ENCODE measurements at regions not wholly inside any gene's neighbourhood (a gene's known extent, or its start where the extent isn't known, plus 50 kb on each side); places are given as distances from the start of the nearest gene placed in this dataset.

DNA sequence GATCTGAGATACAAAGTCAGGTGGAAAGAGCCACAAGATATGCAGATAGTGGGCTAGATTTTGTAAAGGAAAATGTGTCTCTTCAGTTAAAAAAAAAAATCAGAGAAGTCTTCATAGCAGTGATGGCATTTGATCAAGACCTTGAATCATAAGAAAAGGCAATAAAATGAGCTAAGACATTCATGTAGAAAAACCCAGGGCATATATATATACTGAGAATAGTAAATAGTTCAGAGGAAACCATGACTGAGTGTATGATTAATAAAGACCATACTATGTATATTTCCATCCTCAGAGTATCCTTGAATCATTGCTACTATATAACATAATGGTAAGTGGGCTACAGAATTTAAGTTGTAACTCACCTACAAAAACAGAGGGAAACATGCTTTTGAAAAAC, 321.7 kb upstream of the NR5A2 start:
- no peaks in the 10 kb centered on the region for H3K36me3 ChIP-seq
- no peak overlapping the region for H3K27ac ChIP-seq
- no peaks in the 10 kb centered on the region for H3K4me1 ChIP-seq
- H3K9me3 ChIP-seq: peaks cover 0 to 5% (median under 1%) of the 10 kb centered on the region in 4 donors
- H3K4me3 ChIP-seq: no peak overlapping the region
- no peak for TF ChIP-seq POLR2A (IDR thresholded peaks at IDR 0.05)
- TF ChIP-seq EP300 (IDR thresholded peaks at IDR 0.05): no peak
- no peak for TF ChIP-seq POLR2AphosphoS5 (IDR thresholded peaks at IDR 0.05)
- TF ChIP-seq, protein P1, sequence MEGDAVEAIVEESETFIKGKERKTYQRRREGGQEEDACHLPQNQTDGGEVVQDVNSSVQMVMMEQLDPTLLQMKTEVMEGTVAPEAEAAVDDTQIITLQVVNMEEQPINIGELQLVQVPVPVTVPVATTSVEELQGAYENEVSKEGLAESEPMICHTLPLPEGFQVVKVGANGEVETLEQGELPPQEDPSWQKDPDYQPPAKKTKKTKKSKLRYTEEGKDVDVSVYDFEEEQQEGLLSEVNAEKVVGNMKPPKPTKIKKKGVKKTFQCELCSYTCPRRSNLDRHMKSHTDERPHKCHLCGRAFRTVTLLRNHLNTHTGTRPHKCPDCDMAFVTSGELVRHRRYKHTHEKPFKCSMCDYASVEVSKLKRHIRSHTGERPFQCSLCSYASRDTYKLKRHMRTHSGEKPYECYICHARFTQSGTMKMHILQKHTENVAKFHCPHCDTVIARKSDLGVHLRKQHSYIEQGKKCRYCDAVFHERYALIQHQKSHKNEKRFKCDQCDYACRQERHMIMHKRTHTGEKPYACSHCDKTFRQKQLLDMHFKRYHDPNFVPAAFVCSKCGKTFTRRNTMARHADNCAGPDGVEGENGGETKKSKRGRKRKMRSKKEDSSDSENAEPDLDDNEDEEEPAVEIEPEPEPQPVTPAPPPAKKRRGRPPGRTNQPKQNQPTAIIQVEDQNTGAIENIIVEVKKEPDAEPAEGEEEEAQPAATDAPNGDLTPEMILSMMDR (IDR thresholded peaks at IDR 0.05): no peak
- no peak for DNase-seq
- no peaks in the 10 kb centered on the region for H3K27me3 ChIP-seq
- intact Hi-C loops (cut with DNase I): no loop called here

GRCh38 chr1:199706826-199707606, 320.5 kb upstream of the NR5A2 start:
- Histone ChIP-seq H3K4me1 (no peaks in the 10 kb centered on the region), H3K27me3 (no peaks in the 10 kb centered on the region), H3K4me3 (no peak overlapping the region), H3K36me3 (no peaks in the 10 kb centered on the region), H3K27ac (no peak overlapping the region), H3K9me3 (peaks cover 0 to 11% (median 2%) of the 10 kb centered on the region in 4 donors)
- DNase-seq: no peak
- WGBS, 2 donors: 76 to 86% methylated on average over 3 of the region's 5 CpGs
- intact Hi-C loops (cut with DNase I): no loop called here
- TF ChIP-seq POLR2AphosphoS5 (IDR thresholded peaks at IDR 0.05) (no peak), EP300 (IDR thresholded peaks at IDR 0.05) (no peak), POLR2A (IDR thresholded peaks at IDR 0.05) (no peak)
- TF ChIP-seq, protein P1 (IDR thresholded peaks at IDR 0.05): no peak

DNA sequence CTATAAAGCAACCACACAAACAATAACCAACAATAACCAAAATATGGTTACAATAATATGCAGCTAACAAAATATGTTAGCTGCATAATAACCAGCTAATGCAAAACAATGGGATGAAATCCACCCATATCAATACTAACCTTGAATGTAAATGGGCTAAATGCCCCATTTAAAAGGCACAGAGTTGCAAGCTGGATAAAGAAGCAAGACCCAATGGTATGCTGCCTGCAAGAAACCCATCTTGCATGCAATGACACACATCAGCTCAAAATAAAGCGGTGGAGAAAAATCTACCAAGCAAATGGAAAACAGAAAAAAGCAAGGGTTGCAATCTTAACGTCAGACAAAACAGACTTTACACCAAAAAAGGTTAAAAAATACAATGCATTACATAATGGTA, 316.5 kb upstream of the NR5A2 start:
- Histone ChIP-seq H3K27ac (no peak overlapping the region), H3K9me3 (peaks cover 0 to 11% (median 2%) of the 10 kb centered on the region in 4 donors), H3K36me3 (no peaks in the 10 kb centered on the region), H3K4me3 (no peak overlapping the region), H3K27me3 (no peaks in the 10 kb centered on the region), H3K4me1 (no peaks in the 10 kb centered on the region)
- intact Hi-C loops (cut with DNase I): no loop called here
- 91 to 92% methylated on average over 2 of the region's 2 CpGs for WGBS, 2 donors
- no peak for DNase-seq
- TF ChIP-seq, protein P1 (IDR thresholded peaks at IDR 0.05): no peak
- no peak for TF ChIP-seq POLR2AphosphoS5 (IDR thresholded peaks at IDR 0.05)
- TF ChIP-seq EP300 (IDR thresholded peaks at IDR 0.05): no peak
- TF ChIP-seq POLR2A (IDR thresholded peaks at IDR 0.05): no peak

- no peaks in the 10 kb centered on the region for H3K9me3 ChIP-seq
- DNase-seq: no peak
- TF ChIP-seq POLR2AphosphoS5 (IDR thresholded peaks at IDR 0.05) (no peak), POLR2A (IDR thresholded peaks at IDR 0.05) (no peak), EP300 (IDR thresholded peaks at IDR 0.05) (no peak)
- TF ChIP-seq, protein P1 (IDR thresholded peaks at IDR 0.05): no peak
- H3K4me3 ChIP-seq: no peak overlapping the region
- H3K27ac ChIP-seq: no peak overlapping the region
- H3K27me3 ChIP-seq: no peaks in the 10 kb centered on the region
- WGBS, 2 donors: 90 to 99% methylated on average over 1 of the region's 1 CpG
- H3K4me1 ChIP-seq: no peaks in the 10 kb centered on the region
- intact Hi-C loops (cut with DNase I): no loop called here
- no peaks in the 10 kb centered on the region for H3K36me3 ChIP-seq
Measured at GRCh38 chr1:199716729-199717128, 310.8 kb upstream of the NR5A2 start.

Data from sigmoid colon (tissue), 6 donors.